Fibroblast of lung (primary cell): ENCODE measurements at regions not wholly inside any gene's neighbourhood (a gene's known extent, or its start where the extent isn't known, plus 50 kb on each side); places are given as distances from the start of the nearest gene placed in this dataset.

Experiments used
- DNase-seq, 2 donors: peaks; one replicate each; pipeline versions ENCODE4 v3.0.0 to v3.0.0-alpha.2; 2010; ENCODE audit warnings: low read depth in 2 of 2
- H2AFZ ChIP-seq: 2 replicates; pipeline ENCODE4 v1.5.1; 2012; ENCODE audit warnings: low read length, control low read depth, inconsistent platforms
- H3K27ac ChIP-seq: 2 replicates; pipeline ENCODE4 v1.5.1; 2011; ENCODE audit warnings: low read length, control low read depth; ENCODE audit not compliant: insufficient read depth
- H3K27me3 ChIP-seq: 2 replicates; pipeline ENCODE4 v1.5.1; 2011; ENCODE audit warnings: mild to moderate bottlenecking, low read length; ENCODE audit not compliant: control insufficient read depth, insufficient read depth
- H3K36me3 ChIP-seq: 2 replicates; pipeline ENCODE4 v1.5.1; 2011; ENCODE audit warnings: low read length; ENCODE audit not compliant: control insufficient read depth, insufficient read depth
- H3K4me1 ChIP-seq: 2 replicates; pipeline ENCODE4 v1.5.1; 2011; ENCODE audit warnings: low read length; ENCODE audit not compliant: control insufficient read depth, insufficient read depth; ENCODE audit errors: extremely low read depth
- H3K4me2 ChIP-seq: 2 replicates; pipeline ENCODE4 v1.5.1; 2011; ENCODE audit warnings: low read length, control low read depth; ENCODE audit not compliant: insufficient read depth; ENCODE audit errors: extremely low read depth
- H3K4me3 ChIP-seq, 4 experiments: fragments of 200-600 bp in 1 of 4; sonication (generic) in 1 of 4; replicated peaks in 1 of 4; 2 replicates each; pipeline ENCODE4 v1.5.1; 2011 to 2016; ENCODE audit warnings: low read length in 4 of 4, low read depth in 3 of 4, mild to moderate bottlenecking in 3 of 4, control low read depth in 2 of 4, inconsistent platforms in 1 of 4, mixed read lengths in 1 of 4; ENCODE audit not compliant: insufficient read depth in 1 of 4; ENCODE audit errors: control extremely low read depth in 1 of 4
- H3K79me2 ChIP-seq: 2 replicates; pipeline ENCODE4 v1.5.1; 2012; ENCODE audit warnings: mild to moderate bottlenecking, low read length, inconsistent platforms; ENCODE audit not compliant: control insufficient read depth, insufficient read depth
- H3K9ac ChIP-seq: 2 replicates; pipeline ENCODE4 v1.5.1; 2011; ENCODE audit warnings: mild to moderate bottlenecking, low read length, control low read depth; ENCODE audit not compliant: insufficient read depth
- H3K9me3 ChIP-seq: 2 replicates; pipeline ENCODE4 v1.5.1; 2012; ENCODE audit warnings: low read depth, low read length; ENCODE audit not compliant: control insufficient read depth, insufficient read depth
- H4K20me1 ChIP-seq: 2 replicates; pipeline ENCODE4 v1.5.1; 2011; ENCODE audit warnings: low read length; ENCODE audit not compliant: control insufficient read depth, insufficient read depth; ENCODE audit errors: extremely low read depth
- CTCF ChIP-seq, 2 donors: IDR thresholded peaks in 1 of 2; conservative IDR thresholded peaks in 1 of 2; 1 replicate in 1 of 2; 2 replicates in 1 of 2; pipeline ENCODE4 v1.5.1; 2011 to 2012; ENCODE audit warnings: low read length in 2 of 2, control low read depth in 1 of 2, inconsistent platforms in 1 of 2, low read depth in 1 of 2, mild to moderate bottlenecking in 1 of 2
- EZH2 ChIP-seq: IDR thresholded peaks from 2 replicates; pipeline ENCODE4 v1.5.1; 2012; ENCODE audit warnings: low read length, control low read depth, mild to moderate bottlenecking; ENCODE audit errors: missing control alignments

GRCh38 chr20:11320033-11320432 lies 597.7 kb upstream of the BTBD3 start:
- no peak for DNase-seq
- Histone ChIP-seq H3K9ac (no peak overlapping the region), H3K27ac (no peak overlapping the region), H3K4me2 (no peak overlapping the region), H3K4me3 (no peak overlapping the region), H2AFZ (no peak overlapping the region), H3K27me3 (no peaks in the 10 kb centered on the region), H3K4me1 (no peaks in the 10 kb centered on the region), H3K79me2 (no peaks in the 10 kb centered on the region), H4K20me1 (no peaks in the 10 kb centered on the region), H3K36me3 (no peaks in the 10 kb centered on the region), H3K9me3 (no peaks in the 10 kb centered on the region)
- TF ChIP-seq CTCF (conservative IDR thresholded peaks at IDR 0.05 in 1 of 2, IDR thresholded peaks at IDR 0.05 in 1 of 2; ENCODE audit: low read depth in 1 of 2, low read length in 2 of 2) (no peak), EZH2 (no peak)

- TF ChIP-seq EZH2: no peak
- no peak for TF ChIP-seq CTCF (conservative IDR thresholded peaks at IDR 0.05 in 1 of 2, IDR thresholded peaks at IDR 0.05 in 1 of 2; ENCODE audit: low read depth in 1 of 2, low read length in 2 of 2)
- Histone ChIP-seq H3K9ac (no peak overlapping the region), H3K4me3 (no peak overlapping the region), H3K27ac (no peak overlapping the region), H3K4me1 (no peaks in the 10 kb centered on the region), H2AFZ (no peak overlapping the region), H3K9me3 (no peaks in the 10 kb centered on the region), H3K36me3 (no peaks in the 10 kb centered on the region), H3K79me2 (no peaks in the 10 kb centered on the region), H3K27me3 (no peaks in the 10 kb centered on the region), H3K4me2 (no peak overlapping the region), H4K20me1 (no peaks in the 10 kb centered on the region)
- DNase-seq: no peak
Observed at GRCh38 chr20:11323816-11324215, 593.9 kb upstream of the BTBD3 start.

- H4K20me1 ChIP-seq: no peaks in the 10 kb centered on the region
- H3K36me3 ChIP-seq: no peaks in the 10 kb centered on the region
- H2AFZ ChIP-seq: no peak overlapping the region
- no peak for TF ChIP-seq CTCF (conservative IDR thresholded peaks at IDR 0.05 in 1 of 2, IDR thresholded peaks at IDR 0.05 in 1 of 2; ENCODE audit: low read depth in 1 of 2, low read length in 2 of 2)
- TF ChIP-seq EZH2: no peak
- no peaks in the 10 kb centered on the region for H3K9me3 ChIP-seq
- no peaks in the 10 kb centered on the region for H3K4me1 ChIP-seq
- DNase-seq: no peak
- H3K27ac ChIP-seq: no peak overlapping the region
- H3K4me2 ChIP-seq: no peak overlapping the region
- H3K4me3 ChIP-seq: no peak overlapping the region
- no peaks in the 10 kb centered on the region for H3K27me3 ChIP-seq
- H3K79me2 ChIP-seq: no peaks in the 10 kb centered on the region
- H3K9ac ChIP-seq: no peak overlapping the region
Observed at GRCh38 chr20:11324990-11325389, 592.7 kb upstream of the BTBD3 start.
